CD14-positive monocyte (primary cell): ENCODE measurements at regions not wholly inside any gene's neighbourhood (a gene's known extent, or its start where the extent isn't known, plus 50 kb on each side); places are given as distances from the start of the nearest gene placed in this dataset.

Source experiments
- DNase-seq, 3 donors: peaks; one replicate each; pipeline ENCODE4 v3.0.0-alpha.2; 2011 to 2022
- H2AFZ ChIP-seq: 2 replicates; pipeline ENCODE4 v1.6.0; 2012; ENCODE audit warnings: mild to moderate bottlenecking, low read depth, low read length, inconsistent platforms; ENCODE audit not compliant: insufficient read depth, poor library complexity, severe bottlenecking
- H3K27ac ChIP-seq, 2 donors: 1 replicate in 1 of 2; 2 replicates in 1 of 2; pipeline ENCODE4 v1.5.1; 2012 to 2013; ENCODE audit warnings: low read length in 2 of 2, control low read depth in 1 of 2, inconsistent platforms in 1 of 2, low read depth in 1 of 2, mild to moderate bottlenecking in 1 of 2
- H3K27me3 ChIP-seq, 2 donors: one replicate each; pipeline versions ENCODE4 v1.6.0 to v1.6.1; 2011 to 2013; ENCODE audit warnings: low read length in 2 of 2; ENCODE audit not compliant: control insufficient read depth in 2 of 2, insufficient read depth in 2 of 2
- H3K36me3 ChIP-seq, 2 donors: replicated peaks in 1 of 2; 1 replicate in 1 of 2; 2 replicates in 1 of 2; pipeline versions ENCODE4 v1.5.1 to v1.6.1; 2012 to 2013; ENCODE audit warnings: low read length in 2 of 2, control low read depth in 1 of 2, inconsistent platforms in 1 of 2, mild to moderate bottlenecking in 1 of 2; ENCODE audit not compliant: insufficient read depth in 2 of 2, control insufficient read depth in 1 of 2
- H3K4me1 ChIP-seq, 2 donors: 1 replicate in 1 of 2; 2 replicates in 1 of 2; pipeline versions ENCODE4 v1.5.1 to v1.6.1; 2012 to 2013; ENCODE audit warnings: low read length in 2 of 2, control low read depth in 1 of 2, inconsistent platforms in 1 of 2, mild to moderate bottlenecking in 1 of 2, moderate library complexity in 1 of 2; ENCODE audit not compliant: insufficient read depth in 2 of 2, control insufficient read depth in 1 of 2
- H3K4me2 ChIP-seq: replicated peaks from 2 replicates; pipeline ENCODE3; 2012; ENCODE audit warnings: low read length, moderate library complexity, mild to moderate bottlenecking; ENCODE audit not compliant: poor library complexity, severe bottlenecking; ENCODE audit errors: extremely low read depth
- H3K4me3 ChIP-seq, 3 experiments: fragments of 200-600 bp in 1 of 3; sonication (generic) in 1 of 3; replicated peaks in 1 of 3; 1 replicate in 2 of 3; 2 replicates in 1 of 3; pipeline ENCODE4 v1.5.1; 2011 to 2013; ENCODE audit warnings: low read length in 3 of 3, mild to moderate bottlenecking in 3 of 3, control low read depth in 2 of 3, low read depth in 2 of 3, inconsistent platforms in 1 of 3, moderate library complexity in 1 of 3
- H3K79me2 ChIP-seq: 2 replicates; pipeline ENCODE4 v1.6.0; 2012; ENCODE audit warnings: mild to moderate bottlenecking, control low read depth, inconsistent platforms, low read length, moderate library complexity; ENCODE audit not compliant: insufficient read depth
- H3K9ac ChIP-seq: 2 replicates; pipeline ENCODE4 v1.6.0; 2017; ENCODE audit warnings: low read length, mild to moderate bottlenecking; ENCODE audit not compliant: insufficient read depth, poor library complexity, severe bottlenecking
- H3K9me3 ChIP-seq, 2 donors: replicated peaks in 1 of 2; 1 replicate in 1 of 2; 2 replicates in 1 of 2; pipeline versions ENCODE4 v1.5.1 to v1.6.1; 2012 to 2013; ENCODE audit warnings: low read length in 2 of 2, control low read depth in 1 of 2; ENCODE audit not compliant: control insufficient read depth in 1 of 2, insufficient read depth in 1 of 2
- H4K20me1 ChIP-seq: 2 replicates; pipeline ENCODE4 v1.6.0; 2012; ENCODE audit warnings: mild to moderate bottlenecking, low read length, control low read depth, moderate library complexity; ENCODE audit not compliant: insufficient read depth
- H3K27ac Mint-ChIP-seq, 7 donors: one replicate each; pipeline ENCODE4 v1.8.0; 2020; ENCODE audit warnings: mild to moderate bottlenecking in 7 of 7, mixed read lengths in 7 of 7, moderate library complexity in 6 of 7, inconsistent platforms in 2 of 7
- H3K27me3 Mint-ChIP-seq, 3 donors: one replicate each; pipeline ENCODE4 v1.8.0; 2021 to 2022; ENCODE audit warnings: low read depth in 3 of 3, mild to moderate bottlenecking in 3 of 3, mixed read lengths in 3 of 3, moderate library complexity in 3 of 3, inconsistent platforms in 1 of 3
- H3K36me3 Mint-ChIP-seq, 2 donors: one replicate each; pipeline ENCODE4 v1.8.0; 2020; ENCODE audit warnings: mixed read lengths in 2 of 2, inconsistent platforms in 1 of 2, mild to moderate bottlenecking in 1 of 2
- H3K4me1 Mint-ChIP-seq: one replicate; pipeline ENCODE4 v1.8.0; 2020; ENCODE audit warnings: mild to moderate bottlenecking, mixed read lengths
- H3K4me3 Mint-ChIP-seq, 2 donors: one replicate each; pipeline ENCODE4 v1.8.0; 2020; ENCODE audit warnings: mild to moderate bottlenecking in 2 of 2, mixed read lengths in 2 of 2, moderate library complexity in 1 of 2
- H3K9me3 Mint-ChIP-seq, 7 donors: one replicate each; pipeline ENCODE4 v1.8.0; 2020 to 2022; ENCODE audit warnings: mixed read lengths in 7 of 7, mild to moderate bottlenecking in 6 of 7, moderate library complexity in 6 of 7, inconsistent platforms in 2 of 7
- WGBS: methylation state at CpG from one replicate; pipeline ENCODE4 v1.1.5; 2013; ENCODE audit warnings: missing lambda C conversion rate; ENCODE audit not compliant: insufficient coverage; 5-methylcytosine and 5-hydroxymethylcytosine counted together
- intact Hi-C, 2 donors: fragments of 100-400 bp; cut with micrococcal nuclease; formaldehyde crosslinking; loops; one replicate each; pipeline versions ENCODE4 v1.15.0 to v1.15.1; 2023
- TF ChIP-seq, protein P1 (sequence below): fragments of 200-600 bp; IDR thresholded peaks from one replicate; pipeline ENCODE4 v1.8.0; 2022; ENCODE audit warnings: antibody characterized with exemption, mild to moderate bottlenecking

- TF ChIP-seq, protein P1, sequence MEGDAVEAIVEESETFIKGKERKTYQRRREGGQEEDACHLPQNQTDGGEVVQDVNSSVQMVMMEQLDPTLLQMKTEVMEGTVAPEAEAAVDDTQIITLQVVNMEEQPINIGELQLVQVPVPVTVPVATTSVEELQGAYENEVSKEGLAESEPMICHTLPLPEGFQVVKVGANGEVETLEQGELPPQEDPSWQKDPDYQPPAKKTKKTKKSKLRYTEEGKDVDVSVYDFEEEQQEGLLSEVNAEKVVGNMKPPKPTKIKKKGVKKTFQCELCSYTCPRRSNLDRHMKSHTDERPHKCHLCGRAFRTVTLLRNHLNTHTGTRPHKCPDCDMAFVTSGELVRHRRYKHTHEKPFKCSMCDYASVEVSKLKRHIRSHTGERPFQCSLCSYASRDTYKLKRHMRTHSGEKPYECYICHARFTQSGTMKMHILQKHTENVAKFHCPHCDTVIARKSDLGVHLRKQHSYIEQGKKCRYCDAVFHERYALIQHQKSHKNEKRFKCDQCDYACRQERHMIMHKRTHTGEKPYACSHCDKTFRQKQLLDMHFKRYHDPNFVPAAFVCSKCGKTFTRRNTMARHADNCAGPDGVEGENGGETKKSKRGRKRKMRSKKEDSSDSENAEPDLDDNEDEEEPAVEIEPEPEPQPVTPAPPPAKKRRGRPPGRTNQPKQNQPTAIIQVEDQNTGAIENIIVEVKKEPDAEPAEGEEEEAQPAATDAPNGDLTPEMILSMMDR, result no peak
- 71% methylated on average over 1 of the region's 3 CpGs for WGBS
- no peaks in the 10 kb centered on the region for H3K27me3 Mint-ChIP-seq
- Histone ChIP-seq H3K79me2 (no peaks in the 10 kb centered on the region), H2AFZ (no peak overlapping the region), H3K4me3 (no peak overlapping the region), H3K4me1 (no peaks in the 10 kb centered on the region), H3K9me3 (no peaks in the 10 kb centered on the region), H3K4me2 (no peak overlapping the region), H3K9ac (no peak overlapping the region), H3K27me3 (no peaks in the 10 kb centered on the region), H3K27ac (no peak overlapping the region), H4K20me1 (no peaks in the 10 kb centered on the region), H3K36me3 (no peaks in the 10 kb centered on the region)
- intact Hi-C loops, result no loop called here
- H3K4me3 Mint-ChIP-seq, result no peak overlapping the region
- no peaks in the 10 kb centered on the region for H3K36me3 Mint-ChIP-seq
- no peaks in the 10 kb centered on the region for H3K4me1 Mint-ChIP-seq
- peaks cover 0 to 3% (median 0%) of the 10 kb centered on the region in 7 donors for H3K9me3 Mint-ChIP-seq
- DNase-seq, result no peak
- H3K27ac Mint-ChIP-seq, result no peak overlapping the region
Observed at GRCh38 chr1:103180660-103181059, 72.3 kb upstream of the COL11A1 start.

DNA sequence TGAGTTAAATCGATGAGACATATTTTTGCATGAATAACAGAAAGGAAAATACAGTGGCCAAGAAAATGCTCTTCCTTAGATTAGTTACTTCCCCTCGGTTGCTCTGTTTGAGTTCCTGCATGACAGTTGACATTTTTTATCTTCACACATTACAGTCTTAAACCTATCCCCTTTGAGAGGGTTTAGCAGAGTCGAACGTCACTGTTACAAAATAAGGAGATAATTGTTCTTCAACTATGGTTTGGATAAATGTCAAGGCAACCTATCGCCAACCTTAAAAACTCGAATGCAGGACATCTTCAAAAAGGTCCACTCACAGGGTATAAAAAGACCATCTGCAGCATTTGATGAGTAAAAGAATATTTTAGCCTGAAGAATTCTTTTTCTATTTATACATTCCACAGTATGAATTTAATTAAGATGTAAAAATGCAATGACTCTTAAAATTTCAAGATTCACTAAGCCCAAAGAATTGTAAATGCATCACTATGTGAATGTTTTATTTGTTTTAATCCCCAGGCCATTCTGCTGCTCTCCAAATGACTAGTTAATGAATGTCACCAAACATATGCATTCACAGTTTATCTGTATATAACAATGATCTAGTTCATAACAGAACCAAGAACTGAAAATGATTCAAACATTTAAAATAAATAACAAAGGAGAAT lies 68.9 kb upstream of the COL11A1 start:
- TF ChIP-seq, protein P1, result no peak
- Histone ChIP-seq H3K4me2 (no peak overlapping the region), H3K36me3 (no peaks in the 10 kb centered on the region), H3K27me3 (no peaks in the 10 kb centered on the region), H3K79me2 (no peaks in the 10 kb centered on the region), H3K9me3 (no peaks in the 10 kb centered on the region), H3K9ac (no peak overlapping the region), H4K20me1 (no peaks in the 10 kb centered on the region), H3K27ac (no peak overlapping the region), H3K4me3 (no peak overlapping the region), H2AFZ (no peak overlapping the region), H3K4me1 (no peaks in the 10 kb centered on the region)
- peaks cover 0 to 2% (median 0%) of the 10 kb centered on the region in 7 donors for H3K9me3 Mint-ChIP-seq
- no peak overlapping the region for H3K27ac Mint-ChIP-seq
- no peaks in the 10 kb centered on the region for H3K36me3 Mint-ChIP-seq
- no peaks in the 10 kb centered on the region for H3K4me1 Mint-ChIP-seq
- 90% methylated on average over 2 of the region's 6 CpGs for WGBS
- intact Hi-C loops, result no loop called here
- H3K27me3 Mint-ChIP-seq, result peaks cover 0 to 2% (median 0%) of the 10 kb centered on the region in 3 donors
- DNase-seq, result no peak
- no peak overlapping the region for H3K4me3 Mint-ChIP-seq
